Testis (tissue), 2 donors: ENCODE measurements at regions not wholly inside any gene's neighbourhood (a gene's known extent, or its start where the extent isn't known, plus 50 kb on each side); places are given as distances from the start of the nearest gene placed in this dataset.

Experiments
- DNase-seq: peaks from one replicate; pipeline ENCODE4 v3.0.0-alpha.2; 2019
- H3K27ac ChIP-seq, 2 donors: fragments of 200-600 bp; sonication (generic); one replicate each; pipeline ENCODE4 v1.5.1; 2019
- H3K27me3 ChIP-seq: fragments of 200-600 bp; sonication (generic); one replicate; pipeline ENCODE4 v1.5.1; 2019
- H3K36me3 ChIP-seq: fragments of 200-600 bp; sonication (generic); one replicate; pipeline ENCODE4 v1.5.1; 2017; ENCODE audit warnings: low read depth; ENCODE audit errors: missing control alignments
- H3K4me1 ChIP-seq: fragments of 200-600 bp; sonication (generic); one replicate; pipeline ENCODE4 v1.5.1; 2019
- H3K4me3 ChIP-seq, 2 donors: fragments of 200-600 bp; sonication (generic); one replicate each; pipeline ENCODE4 v1.5.1; 2017 to 2019
- H3K9me3 ChIP-seq: fragments of 200-600 bp; sonication (generic); one replicate; pipeline ENCODE4 v1.5.1; 2017
- CTCF ChIP-seq, 3 experiments: fragments of 450-650 bp in 2 of 3; fragments of 200-600 bp in 1 of 3; sonication (generic) in 1 of 3; IDR thresholded peaks; one replicate each; pipeline ENCODE4 v1.5.1; 2016 to 2019; ENCODE audit warnings: antibody characterized with exemption in 3 of 3, mild to moderate bottlenecking in 2 of 3, moderate library complexity in 1 of 3
- POLR2A ChIP-seq: fragments of 450-650 bp; IDR thresholded peaks from one replicate; pipeline ENCODE4 v1.6.1; 2017; ENCODE audit warnings: antibody characterized with exemption, mild to moderate bottlenecking, moderate library complexity
- WGBS, 2 donors: methylation state at CpG; one replicate each; pipeline ENCODE4 v1.1.5; 2018; 5-methylcytosine and 5-hydroxymethylcytosine counted together
- intact Hi-C: fragments of 100-400 bp; cut with DNase I; formaldehyde crosslinking; loops from one replicate; pipeline ENCODE4 v1.15.1; 2023; ENCODE audit warnings: low total_unique reads

GRCh38 chr2:59871830-59872229, 681.6 kb downstream of the BCL11A start:
- no peaks in the 10 kb centered on the region for H3K9me3 ChIP-seq
- H3K4me3 ChIP-seq = no peak overlapping the region
- 59% methylated on average over 3 of the region's 3 CpGs for WGBS, 2 donors
- H3K27ac ChIP-seq = no peak overlapping the region
- no peaks in the 10 kb centered on the region for H3K36me3 ChIP-seq
- H3K27me3 ChIP-seq = no peaks in the 10 kb centered on the region
- H3K4me1 ChIP-seq = no peaks in the 10 kb centered on the region
- TF ChIP-seq POLR2A (no peak), CTCF (IDR thresholded peaks at IDR 0.05) (no peak)
- intact Hi-C loops = no loop called here
- no peak for DNase-seq

- no peak for DNase-seq
- Histone ChIP-seq H3K4me3 (no peak overlapping the region), H3K27me3 (no peaks in the 10 kb centered on the region), H3K27ac (no peak overlapping the region), H3K9me3 (no peaks in the 10 kb centered on the region), H3K4me1 (no peaks in the 10 kb centered on the region), H3K36me3 (no peaks in the 10 kb centered on the region)
- TF ChIP-seq POLR2A = no peak
- TF ChIP-seq CTCF (IDR thresholded peaks at IDR 0.05) = no peak
- WGBS, 2 donors = 79 to 90% methylated on average over 2 of the region's 2 CpGs
- intact Hi-C loops = no loop called here
Measured at GRCh38 chr2:59868981-59869380, 684.5 kb downstream of the BCL11A start.

- Histone ChIP-seq H3K4me3 (no peak overlapping the region), H3K36me3 (no peaks in the 10 kb centered on the region), H3K9me3 (no peaks in the 10 kb centered on the region), H3K27me3 (no peaks in the 10 kb centered on the region), H3K4me1 (no peaks in the 10 kb centered on the region), H3K27ac (no peak overlapping the region)
- WGBS, 2 donors = 90 to 91% methylated on average over 3 of the region's 3 CpGs
- intact Hi-C loops = no loop called here
- TF ChIP-seq CTCF (IDR thresholded peaks at IDR 0.05) (no peak), POLR2A (no peak)
- no peak for DNase-seq
Measured at GRCh38 chr2:59866436-59866835, 687.0 kb downstream of the BCL11A start.

GRCh38 chr2:59858540-59858939, 694.9 kb downstream of the BCL11A start:
- no peak for TF ChIP-seq CTCF (IDR thresholded peaks at IDR 0.05)
- TF ChIP-seq POLR2A = no peak
- H3K4me3 ChIP-seq = no peak overlapping the region
- intact Hi-C loops = no loop called here
- DNase-seq = no peak
- no peaks in the 10 kb centered on the region for H3K4me1 ChIP-seq
- no peaks in the 10 kb centered on the region for H3K36me3 ChIP-seq
- no peak overlapping the region for H3K27ac ChIP-seq
- WGBS, 2 donors = 98 to 100% methylated on average over 5 to 7 of the region's 7 CpGs
- H3K9me3 ChIP-seq = no peaks in the 10 kb centered on the region
- no peaks in the 10 kb centered on the region for H3K27me3 ChIP-seq

GRCh38 chr2:59857109-59857508, 696.3 kb downstream of the BCL11A start:
- H3K27ac ChIP-seq = no peak overlapping the region
- no peak overlapping the region for H3K4me3 ChIP-seq
- no peaks in the 10 kb centered on the region for H3K4me1 ChIP-seq
- DNase-seq = no peak
- H3K27me3 ChIP-seq = no peaks in the 10 kb centered on the region
- no peaks in the 10 kb centered on the region for H3K9me3 ChIP-seq
- TF ChIP-seq POLR2A = no peak
- TF ChIP-seq CTCF (IDR thresholded peaks at IDR 0.05) = no peak
- intact Hi-C loops = no loop called here
- H3K36me3 ChIP-seq = no peaks in the 10 kb centered on the region
